ENCODE measurements at regions not wholly inside any gene's neighbourhood (a gene's known extent, or its start where the extent isn't known, plus 50 kb on each side); places are given as distances from the start of the nearest gene placed in this dataset.

GRCh38 chr2:207239754-207240494 lies 74.2 kb upstream of the KLF7 start:
- TF ChIP-seq CTCF (IDR thresholded peaks at IDR 0.05): no peak
- TF ChIP-seq POLR2A (IDR thresholded peaks at IDR 0.05): peak in 1 of 2 donors; percentile 12

Measured in adrenal gland (tissue), 5 donors.